ENCODE measurements at regions not wholly inside any gene's neighbourhood (a gene's known extent, or its start where the extent isn't known, plus 50 kb on each side); places are given as distances from the start of the nearest gene placed in this dataset.

GRCh38 chr2:76478266-76479035 is 767.7 kb upstream of the GCFC2 start:
- no peak overlapping the region for H3K4me2 ChIP-seq (ENCODE audit: low read depth, low read length, poor library complexity, severe bottlenecking)
- TF ChIP-seq EZH2phosphoT487 (conservative IDR thresholded peaks at IDR 0.05; ENCODE audit: low read length) (no peak), CTCF (IDR thresholded peaks at IDR 0.05; ENCODE audit: insufficient read depth, low read length, poor library complexity, severe bottlenecking) (no peak)
- no peaks in the 10 kb centered on the region for H3K36me3 ChIP-seq (ENCODE audit: low read length)
- H3K27me3 ChIP-seq (ENCODE audit: low read length), result no peaks in the 10 kb centered on the region
- no peak overlapping the region for H2AFZ ChIP-seq (ENCODE audit: low read depth, low read length, severe bottlenecking)
- H3K9me2 ChIP-seq (replicated peaks; ENCODE audit: insufficient read depth, low read length), result no peaks in the 10 kb centered on the region
- no peaks in the 10 kb centered on the region for H3K9me3 ChIP-seq (ENCODE audit: insufficient read depth, low read length)
- no peaks in the 10 kb centered on the region for H4K20me1 ChIP-seq (ENCODE audit: low read depth, low read length)
- H3F3A ChIP-seq (ENCODE audit: insufficient read depth), result no peaks in the 10 kb centered on the region
- H3K4me3 ChIP-seq (ENCODE audit: insufficient read depth, low read length, poor library complexity, severe bottlenecking), result no peak overlapping the region
- no peaks in the 10 kb centered on the region for H3K79me2 ChIP-seq (ENCODE audit: insufficient read depth, low read length)
- H3K27ac ChIP-seq (ENCODE audit: low read depth, low read length), result no peak overlapping the region
- H3K9ac ChIP-seq (ENCODE audit: low read length), result no peak overlapping the region

GRCh38 chr2:76472946-76473345 is 762.2 kb upstream of the GCFC2 start:
- Histone ChIP-seq H3K27ac (ENCODE audit: low read depth, low read length) (no peak overlapping the region), H3K9me3 (ENCODE audit: insufficient read depth, low read length) (no peaks in the 10 kb centered on the region), H3K9me2 (replicated peaks; ENCODE audit: insufficient read depth, low read length) (no peaks in the 10 kb centered on the region), H3K9ac (ENCODE audit: low read length) (no peak overlapping the region), H3F3A (ENCODE audit: insufficient read depth) (no peaks in the 10 kb centered on the region), H2AFZ (ENCODE audit: low read depth, low read length, severe bottlenecking) (no peak overlapping the region), H3K36me3 (ENCODE audit: low read length) (no peaks in the 10 kb centered on the region), H3K79me2 (ENCODE audit: insufficient read depth, low read length) (no peaks in the 10 kb centered on the region), H3K4me2 (ENCODE audit: low read depth, low read length, poor library complexity, severe bottlenecking) (no peak overlapping the region), H3K27me3 (ENCODE audit: low read length) (no peaks in the 10 kb centered on the region), H4K20me1 (ENCODE audit: low read depth, low read length) (no peaks in the 10 kb centered on the region), H3K4me3 (ENCODE audit: insufficient read depth, low read length, poor library complexity, severe bottlenecking) (no peak overlapping the region)
- TF ChIP-seq EZH2phosphoT487 (conservative IDR thresholded peaks at IDR 0.05; ENCODE audit: low read length), result no peak
- TF ChIP-seq CTCF (IDR thresholded peaks at IDR 0.05; ENCODE audit: insufficient read depth, low read length, poor library complexity, severe bottlenecking), result no peak

- H3K79me2 ChIP-seq (ENCODE audit: insufficient read depth, low read length), result no peaks in the 10 kb centered on the region
- no peak overlapping the region for H3K4me2 ChIP-seq (ENCODE audit: low read depth, low read length, poor library complexity, severe bottlenecking)
- H3K27me3 ChIP-seq (ENCODE audit: low read length), result no peaks in the 10 kb centered on the region
Observed at GRCh38 chr2:76469066-76469465, 758.4 kb upstream of the GCFC2 start.

More at GRCh38 chr2:76469066-76469465, 758.4 kb upstream of the GCFC2 start:
- H3F3A ChIP-seq (ENCODE audit: insufficient read depth), result no peaks in the 10 kb centered on the region
- no peak overlapping the region for H3K27ac ChIP-seq (ENCODE audit: low read depth, low read length)
- TF ChIP-seq EZH2phosphoT487 (conservative IDR thresholded peaks at IDR 0.05; ENCODE audit: low read length), result no peak
- TF ChIP-seq CTCF (IDR thresholded peaks at IDR 0.05; ENCODE audit: insufficient read depth, low read length, poor library complexity, severe bottlenecking), result no peak
- H3K4me3 ChIP-seq (ENCODE audit: insufficient read depth, low read length, poor library complexity, severe bottlenecking), result no peak overlapping the region
- H3K9ac ChIP-seq (ENCODE audit: low read length), result no peak overlapping the region
- H4K20me1 ChIP-seq (ENCODE audit: low read depth, low read length), result no peaks in the 10 kb centered on the region
- no peaks in the 10 kb centered on the region for H3K9me3 ChIP-seq (ENCODE audit: insufficient read depth, low read length)
- no peaks in the 10 kb centered on the region for H3K36me3 ChIP-seq (ENCODE audit: low read length)
- H3K9me2 ChIP-seq (replicated peaks; ENCODE audit: insufficient read depth, low read length), result no peaks in the 10 kb centered on the region
- no peak overlapping the region for H2AFZ ChIP-seq (ENCODE audit: low read depth, low read length, severe bottlenecking)
